PFSK-1 (cell line): ENCODE measurements at regions not wholly inside any gene's neighbourhood (a gene's known extent, or its start where the extent isn't known, plus 50 kb on each side); places are given as distances from the start of the nearest gene placed in this dataset.

Experiments
- POLR2AphosphoS5 ChIP-seq: IDR thresholded peaks from 2 replicates; pipeline ENCODE4 v1.6.1; 2012; ENCODE audit warnings: low read depth, mild to moderate bottlenecking, control low read depth, low read length, moderate library complexity
- REST ChIP-seq, 2 experiments: IDR thresholded peaks; 2 replicates each; pipeline versions ENCODE4 v1.6.1 to v1.8.0; 2011 to 2012; ENCODE audit warnings: low read depth in 2 of 2, low read length in 2 of 2, control low read depth in 1 of 2, inconsistent platforms in 1 of 2, mild to moderate bottlenecking in 1 of 2, moderate library complexity in 1 of 2; ENCODE audit not compliant: insufficient read depth in 1 of 2
- TAF1 ChIP-seq: IDR thresholded peaks from 2 replicates; pipeline ENCODE4 v1.6.1; 2012; ENCODE audit warnings: low read length, control low read depth, borderline replicate concordance; ENCODE audit not compliant: insufficient read depth

DNA sequence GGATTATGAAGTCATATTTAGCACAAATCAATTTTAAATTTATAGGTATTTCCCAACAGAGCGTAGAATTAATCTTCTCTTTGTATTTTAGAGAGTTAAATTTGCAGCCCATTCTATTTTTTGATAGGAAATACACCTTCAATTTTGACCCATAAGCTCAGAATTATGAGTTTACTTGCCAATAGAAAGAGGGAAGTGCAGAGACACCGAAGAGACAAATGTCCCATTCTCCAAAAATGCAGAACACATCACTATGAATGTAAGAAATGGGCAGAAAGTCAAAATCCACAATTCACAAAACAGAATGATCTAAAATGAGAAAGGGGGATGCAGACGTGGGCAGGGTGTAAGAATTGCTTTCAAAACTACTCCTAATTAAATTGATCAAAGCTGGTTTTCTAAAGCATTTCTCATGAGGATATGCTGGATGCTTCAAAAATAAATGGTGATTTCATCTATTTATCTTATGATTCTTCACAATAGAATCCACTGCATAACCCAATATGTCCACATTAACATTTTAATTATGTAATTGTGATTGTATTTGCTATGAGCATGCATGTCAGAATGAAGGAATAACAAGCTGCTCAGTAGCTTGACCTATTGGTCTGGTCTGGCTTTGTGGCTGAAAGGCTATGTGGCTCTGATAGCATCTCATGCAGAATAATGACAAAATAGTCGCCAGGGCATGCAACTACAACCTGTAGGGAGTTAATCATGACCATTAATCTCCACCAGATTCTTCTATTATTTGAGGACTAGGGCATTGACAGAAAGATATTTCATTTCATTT lies 550.1 kb upstream of the CDH18 start:
- TF ChIP-seq TAF1 (no peak), REST (IDR thresholded peaks at IDR 0.05; ENCODE audit: insufficient read depth in 1 of 2, low read depth in 2 of 2, low read length in 2 of 2) (no peak), POLR2AphosphoS5 (no peak)
